Choroid plexus epithelial cell (primary cell): ENCODE measurements at regions not wholly inside any gene's neighbourhood (a gene's known extent, or its start where the extent isn't known, plus 50 kb on each side); places are given as distances from the start of the nearest gene placed in this dataset.

Experiments
- DNase-seq: peaks from one replicate; pipeline ENCODE4 v3.0.0-alpha.2; 2010; ENCODE audit warnings: low read depth
- H3K4me3 ChIP-seq: 2 replicates; pipeline ENCODE4 v1.5.1; 2011; ENCODE audit warnings: low read depth, mild to moderate bottlenecking, control low read depth, low read length, moderate library complexity
- TF ChIP-seq, protein P1 (sequence below): conservative IDR thresholded peaks from 2 replicates; pipeline ENCODE4 v1.5.1; 2011; ENCODE audit warnings: low read depth, mild to moderate bottlenecking, control low read depth, inconsistent platforms, low read length, moderate library complexity

DNA sequence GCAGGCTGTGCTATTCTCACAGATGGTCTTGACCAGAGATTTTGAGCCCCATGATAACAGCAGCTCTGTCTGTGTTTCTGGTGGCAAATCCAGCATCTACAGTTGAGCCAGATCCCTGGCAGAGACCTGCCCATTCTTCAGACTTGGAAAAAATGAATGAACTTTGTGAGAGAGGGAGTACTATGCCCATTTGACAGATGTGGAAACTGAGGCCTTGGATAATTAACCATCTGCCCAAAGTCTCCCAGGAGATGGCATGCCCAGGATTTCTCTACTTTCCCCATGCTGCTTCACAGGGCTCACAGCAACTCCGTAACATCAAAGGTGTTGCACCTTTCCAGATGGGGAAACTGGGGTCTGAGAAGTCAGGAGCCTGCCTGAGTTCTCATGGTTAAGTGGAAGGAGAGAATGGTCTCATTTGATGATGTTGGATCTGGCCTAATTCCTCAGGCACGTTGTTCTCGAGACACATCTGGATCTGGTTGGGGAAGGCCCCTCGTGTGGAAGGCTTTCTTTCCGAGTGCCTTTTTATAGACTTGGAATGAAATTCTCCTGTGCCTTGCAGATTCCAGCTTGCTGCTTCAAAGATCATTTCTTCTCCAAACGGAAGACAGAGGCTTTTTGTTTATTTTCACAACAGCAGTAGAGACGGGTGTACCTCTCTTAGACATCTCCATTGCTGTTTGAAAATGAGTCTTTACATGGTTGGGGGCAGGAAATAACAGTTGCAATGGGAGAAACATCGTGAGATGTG is 73.3 kb upstream of the STX18 start:
- TF ChIP-seq, protein P1, sequence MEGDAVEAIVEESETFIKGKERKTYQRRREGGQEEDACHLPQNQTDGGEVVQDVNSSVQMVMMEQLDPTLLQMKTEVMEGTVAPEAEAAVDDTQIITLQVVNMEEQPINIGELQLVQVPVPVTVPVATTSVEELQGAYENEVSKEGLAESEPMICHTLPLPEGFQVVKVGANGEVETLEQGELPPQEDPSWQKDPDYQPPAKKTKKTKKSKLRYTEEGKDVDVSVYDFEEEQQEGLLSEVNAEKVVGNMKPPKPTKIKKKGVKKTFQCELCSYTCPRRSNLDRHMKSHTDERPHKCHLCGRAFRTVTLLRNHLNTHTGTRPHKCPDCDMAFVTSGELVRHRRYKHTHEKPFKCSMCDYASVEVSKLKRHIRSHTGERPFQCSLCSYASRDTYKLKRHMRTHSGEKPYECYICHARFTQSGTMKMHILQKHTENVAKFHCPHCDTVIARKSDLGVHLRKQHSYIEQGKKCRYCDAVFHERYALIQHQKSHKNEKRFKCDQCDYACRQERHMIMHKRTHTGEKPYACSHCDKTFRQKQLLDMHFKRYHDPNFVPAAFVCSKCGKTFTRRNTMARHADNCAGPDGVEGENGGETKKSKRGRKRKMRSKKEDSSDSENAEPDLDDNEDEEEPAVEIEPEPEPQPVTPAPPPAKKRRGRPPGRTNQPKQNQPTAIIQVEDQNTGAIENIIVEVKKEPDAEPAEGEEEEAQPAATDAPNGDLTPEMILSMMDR: no peak
- peak; percentile 67 for DNase-seq
- H3K4me3 ChIP-seq: no peak overlapping the region

DNA sequence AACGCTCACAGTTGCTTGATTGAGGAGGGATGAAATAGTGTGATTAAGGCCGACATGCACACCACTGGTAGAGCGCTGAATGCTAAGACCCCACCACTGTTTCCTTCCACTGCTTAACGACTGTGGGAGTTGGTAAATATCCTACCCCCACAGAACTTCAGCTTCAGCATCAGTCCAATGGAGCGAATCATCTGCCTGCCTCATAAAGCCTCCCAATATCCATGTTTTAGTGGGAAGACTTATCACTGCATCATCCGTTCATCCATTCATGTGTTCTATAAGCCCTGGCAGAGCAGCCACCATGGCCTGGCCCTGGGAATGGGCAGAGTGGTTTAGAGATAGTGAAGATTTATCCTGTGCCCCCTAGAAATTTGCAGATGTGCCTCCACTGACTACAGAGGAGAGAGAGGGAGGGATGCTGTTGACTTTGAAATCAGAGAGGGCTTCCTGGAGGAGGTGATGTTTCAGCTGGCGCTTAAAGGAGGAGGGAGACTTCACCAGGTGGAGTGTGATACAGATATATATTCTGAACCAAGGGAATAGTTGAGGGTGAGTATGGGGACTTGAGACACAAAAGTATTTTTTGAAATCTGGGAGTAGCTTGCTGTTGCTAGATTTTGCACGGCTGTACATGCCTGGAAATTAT is 71.9 kb upstream of the STX18 start:
- no peak overlapping the region for H3K4me3 ChIP-seq
- TF ChIP-seq, protein P1: no peak
- no peak for DNase-seq

DNA sequence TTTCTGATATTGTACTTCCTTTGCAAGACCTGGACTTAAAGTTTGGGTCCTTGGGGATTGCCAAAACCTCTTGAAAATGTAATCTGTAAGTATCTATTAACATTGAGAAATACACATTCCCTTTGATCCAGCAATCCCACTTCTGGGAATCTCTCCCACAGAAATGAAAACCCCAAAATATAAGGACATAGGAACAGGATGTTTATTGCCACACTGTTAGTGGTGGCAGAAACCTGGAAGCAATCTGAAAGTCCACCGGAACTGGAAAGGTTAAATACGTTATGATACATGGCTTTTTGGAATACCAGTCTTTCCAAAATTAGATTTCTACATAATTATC is 71.2 kb upstream of the STX18 start:
- no peak overlapping the region for H3K4me3 ChIP-seq
- no peak for DNase-seq
- TF ChIP-seq, protein P1: no peak

DNA sequence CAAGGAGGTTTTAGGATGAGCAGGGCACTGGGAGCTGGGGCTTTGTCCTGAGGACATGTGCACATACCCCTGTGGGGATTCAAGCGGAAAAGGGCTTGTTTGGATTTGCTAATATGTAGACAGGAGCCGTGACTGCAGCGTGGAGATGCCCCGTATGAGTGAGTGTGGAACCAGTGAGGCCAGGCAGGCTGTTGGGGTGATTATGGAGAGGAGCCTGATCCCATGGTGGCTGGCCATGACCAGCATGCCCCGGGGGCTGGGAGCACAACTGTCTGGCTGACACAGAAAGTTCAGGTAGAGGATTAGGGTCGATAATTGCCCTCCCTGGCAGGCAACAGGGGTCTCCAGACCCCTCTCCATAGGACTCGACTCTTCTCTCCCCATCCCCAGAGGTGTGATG is 68.8 kb upstream of the STX18 start:
- TF ChIP-seq, protein P1: no peak
- DNase-seq: no peak
- no peak overlapping the region for H3K4me3 ChIP-seq

DNA sequence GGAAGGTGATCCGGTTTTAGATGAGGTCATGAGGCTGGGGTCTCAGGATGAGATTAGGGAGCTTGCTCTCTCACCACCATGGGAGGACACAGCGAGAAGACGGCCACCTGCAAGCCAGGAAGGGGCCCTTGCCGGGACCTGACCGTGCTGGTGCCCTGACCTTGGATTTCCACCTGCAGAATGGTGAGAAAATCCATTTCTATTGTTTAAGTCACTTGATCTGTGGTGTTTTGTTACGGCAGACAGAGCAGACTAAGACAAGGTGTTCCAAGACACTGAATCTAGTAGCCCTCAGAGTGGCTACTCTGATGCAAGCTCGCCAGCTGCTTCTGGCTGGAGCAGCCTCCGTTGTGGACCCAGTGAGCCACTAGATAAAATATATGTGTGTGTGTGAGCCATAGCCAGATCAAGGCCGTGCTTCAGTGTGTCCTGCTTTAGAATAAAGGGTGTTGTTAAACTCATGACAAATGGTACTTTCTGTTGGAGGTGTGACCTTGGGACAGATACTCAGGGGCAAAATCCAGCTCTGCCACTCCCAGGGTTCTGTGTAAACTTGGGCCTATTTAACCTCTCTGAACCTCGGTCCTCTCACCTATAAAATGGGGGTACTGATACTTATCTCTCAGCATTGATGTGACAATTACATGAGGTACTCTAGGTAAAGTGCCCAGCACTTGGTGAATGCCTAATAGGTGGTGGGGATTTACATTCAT is 67.9 kb upstream of the STX18 start:
- TF ChIP-seq, protein P1: no peak
- DNase-seq: no peak
- no peak overlapping the region for H3K4me3 ChIP-seq

DNA sequence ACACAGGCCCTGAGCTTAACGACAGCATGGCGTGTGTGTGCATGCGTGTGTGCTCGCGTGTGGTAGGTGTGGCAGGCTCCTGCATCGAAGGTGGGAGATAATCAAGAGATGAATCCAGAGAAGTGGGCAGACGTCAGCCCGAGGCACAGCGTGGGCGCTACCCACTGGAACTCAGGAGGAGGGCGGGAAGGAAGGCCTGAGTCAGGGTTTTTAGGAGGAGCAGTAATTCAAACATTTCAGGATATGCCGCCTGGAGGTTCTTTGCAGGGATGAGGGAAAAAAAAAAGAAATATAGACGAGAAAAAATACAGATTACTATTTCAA is 66.3 kb upstream of the STX18 start:
- TF ChIP-seq, protein P1: no peak
- DNase-seq: no peak
- no peak overlapping the region for H3K4me3 ChIP-seq
